Hepatocyte (in vitro differentiated cells): ENCODE measurements at regions not wholly inside any gene's neighbourhood (a gene's known extent, or its start where the extent isn't known, plus 50 kb on each side); places are given as distances from the start of the nearest gene placed in this dataset.

Experiments
- DNase-seq: peaks from one replicate; pipeline ENCODE4 v3.0.0-alpha.2; 2016; ENCODE audit warnings: low spot score
- H2AFZ ChIP-seq: fragments of 200-600 bp; sonication (generic); 2 replicates; pipeline ENCODE4 v1.6.0; 2016; ENCODE audit warnings: antibody characterized with exemption, mild to moderate bottlenecking
- H3K27ac ChIP-seq: fragments of 200-600 bp; sonication (generic); 2 replicates; pipeline ENCODE4 v1.5.1; 2016; ENCODE audit warnings: mild to moderate bottlenecking
- H3K27me3 ChIP-seq: fragments of 200-600 bp; sonication (generic); 2 replicates; pipeline ENCODE4 v1.6.1; 2016
- H3K36me3 ChIP-seq: fragments of 200-600 bp; sonication (generic); replicated peaks from 2 replicates; pipeline ENCODE4 v1.5.1; 2016; ENCODE audit warnings: low read depth; ENCODE audit not compliant: insufficient read depth
- H3K4me1 ChIP-seq: fragments of 200-600 bp; sonication (generic); 2 replicates; pipeline ENCODE4 v1.5.1; 2016; ENCODE audit warnings: mild to moderate bottlenecking, moderate library complexity; ENCODE audit not compliant: insufficient read depth
- H3K4me2 ChIP-seq: fragments of 200-600 bp; sonication (generic); 2 replicates; pipeline ENCODE4 v1.6.0; 2016
- H3K4me3 ChIP-seq: fragments of 200-600 bp; sonication (generic); 2 replicates; pipeline ENCODE4 v1.5.1; 2016; ENCODE audit warnings: mild to moderate bottlenecking
- H3K79me2 ChIP-seq: fragments of 200-600 bp; sonication (generic); 2 replicates; pipeline ENCODE4 v1.6.0; 2017; ENCODE audit warnings: mild to moderate bottlenecking
- H3K9me2 ChIP-seq: fragments of 200-600 bp; sonication (generic); replicated peaks from 2 replicates; pipeline ENCODE4 v1.6.0; 2017; ENCODE audit warnings: mild to moderate bottlenecking; ENCODE audit not compliant: insufficient read depth
- H3K9me3 ChIP-seq: fragments of 200-600 bp; sonication (generic); 2 replicates; pipeline ENCODE4 v1.5.1; 2016; ENCODE audit warnings: low read depth, mild to moderate bottlenecking
- H4K20me1 ChIP-seq: fragments of 200-600 bp; sonication (generic); 2 replicates; pipeline ENCODE4 v1.6.0; 2016; ENCODE audit warnings: mild to moderate bottlenecking; ENCODE audit not compliant: insufficient read depth, poor library complexity, severe bottlenecking
- EZH2 ChIP-seq: fragments of 200-600 bp; sonication (generic); IDR thresholded peaks from 2 replicates; pipeline ENCODE4 v1.6.1; 2016; ENCODE audit warnings: antibody characterized with exemption, mild to moderate bottlenecking, borderline replicate concordance
- EZH2phosphoT487 ChIP-seq: fragments of 200-600 bp; sonication (generic); IDR thresholded peaks from one replicate; pipeline ENCODE4 v1.6.1; 2018; ENCODE audit warnings: antibody characterized with exemption, mild to moderate bottlenecking, low read depth, moderate library complexity; ENCODE audit not compliant: unreplicated experiment, severe bottlenecking
- WGBS: methylation state at CpG from one replicate; pipeline ENCODE4 v1.1.6; 2016; ENCODE audit warnings: low lambda C conversion rate; ENCODE audit errors: missing lambda C conversion rate; 5-methylcytosine and 5-hydroxymethylcytosine counted together
- TF ChIP-seq, protein P1 (sequence below): fragments of 200-600 bp; sonication (generic); IDR thresholded peaks from 2 replicates; pipeline ENCODE4 v1.5.1; 2016; ENCODE audit warnings: antibody characterized with exemption, mild to moderate bottlenecking; ENCODE audit not compliant: poor library complexity

DNA sequence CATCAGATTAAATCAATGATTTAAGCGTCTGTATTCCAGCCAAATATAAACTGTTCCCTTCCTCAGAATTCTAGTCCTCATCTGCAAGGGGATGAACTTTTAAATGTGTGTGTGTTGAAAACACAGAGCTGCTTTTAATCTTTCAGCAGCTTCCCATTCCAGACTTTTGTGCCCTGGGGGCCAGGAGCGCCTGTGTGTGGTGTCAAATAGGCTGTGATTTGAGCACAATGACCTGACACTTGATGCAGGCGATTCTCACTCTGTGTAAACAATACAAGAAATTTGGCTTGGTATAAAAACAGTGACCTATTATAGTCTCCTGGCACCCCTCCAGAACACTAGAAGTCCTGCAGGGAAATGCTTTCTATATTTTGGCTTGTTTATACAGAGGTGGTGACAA is 274.6 kb upstream of the ROPN1 start:
- 56% methylated on average over 3 of the region's 3 CpGs for WGBS
- DNase-seq: peak; percentile 33
- H3K4me1 ChIP-seq: no peaks in the 10 kb centered on the region
- H2AFZ ChIP-seq: no peak overlapping the region
- TF ChIP-seq, protein P1, sequence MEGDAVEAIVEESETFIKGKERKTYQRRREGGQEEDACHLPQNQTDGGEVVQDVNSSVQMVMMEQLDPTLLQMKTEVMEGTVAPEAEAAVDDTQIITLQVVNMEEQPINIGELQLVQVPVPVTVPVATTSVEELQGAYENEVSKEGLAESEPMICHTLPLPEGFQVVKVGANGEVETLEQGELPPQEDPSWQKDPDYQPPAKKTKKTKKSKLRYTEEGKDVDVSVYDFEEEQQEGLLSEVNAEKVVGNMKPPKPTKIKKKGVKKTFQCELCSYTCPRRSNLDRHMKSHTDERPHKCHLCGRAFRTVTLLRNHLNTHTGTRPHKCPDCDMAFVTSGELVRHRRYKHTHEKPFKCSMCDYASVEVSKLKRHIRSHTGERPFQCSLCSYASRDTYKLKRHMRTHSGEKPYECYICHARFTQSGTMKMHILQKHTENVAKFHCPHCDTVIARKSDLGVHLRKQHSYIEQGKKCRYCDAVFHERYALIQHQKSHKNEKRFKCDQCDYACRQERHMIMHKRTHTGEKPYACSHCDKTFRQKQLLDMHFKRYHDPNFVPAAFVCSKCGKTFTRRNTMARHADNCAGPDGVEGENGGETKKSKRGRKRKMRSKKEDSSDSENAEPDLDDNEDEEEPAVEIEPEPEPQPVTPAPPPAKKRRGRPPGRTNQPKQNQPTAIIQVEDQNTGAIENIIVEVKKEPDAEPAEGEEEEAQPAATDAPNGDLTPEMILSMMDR: no peak
- TF ChIP-seq EZH2: no peak
- no peak for TF ChIP-seq EZH2phosphoT487
- no peaks in the 10 kb centered on the region for H3K27me3 ChIP-seq
- H3K9me2 ChIP-seq: no peaks in the 10 kb centered on the region
- no peak overlapping the region for H3K4me3 ChIP-seq
- no peak overlapping the region for H3K27ac ChIP-seq
- H3K9me3 ChIP-seq: no peaks in the 10 kb centered on the region
- H3K4me2 ChIP-seq: no peak overlapping the region
- no peaks in the 10 kb centered on the region for H3K36me3 ChIP-seq
- H4K20me1 ChIP-seq: no peaks in the 10 kb centered on the region
- no peaks in the 10 kb centered on the region for H3K79me2 ChIP-seq

DNA sequence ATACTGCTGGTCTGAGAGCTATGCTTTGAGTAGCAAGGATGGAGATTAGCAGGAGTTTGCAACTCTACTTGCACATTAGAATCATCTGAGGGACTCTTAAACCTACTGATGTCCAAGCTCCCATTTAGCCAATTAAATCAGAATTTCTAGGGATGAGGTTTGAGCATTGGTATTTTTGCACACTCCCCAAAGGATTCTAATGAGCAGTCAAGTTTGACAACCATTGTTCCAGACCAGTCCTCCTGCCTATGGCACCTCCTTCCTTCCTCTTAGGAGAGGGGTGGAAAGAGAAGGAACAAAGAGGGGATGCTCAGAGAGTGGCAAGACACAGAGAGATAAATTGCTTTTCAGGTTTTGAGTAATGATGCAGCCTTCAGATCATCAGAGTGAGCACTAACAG is 275.5 kb upstream of the ROPN1 start:
- H3K4me2 ChIP-seq: no peak overlapping the region
- no peak overlapping the region for H3K27ac ChIP-seq
- H3K79me2 ChIP-seq: no peaks in the 10 kb centered on the region
- no peaks in the 10 kb centered on the region for H3K27me3 ChIP-seq
- H2AFZ ChIP-seq: no peak overlapping the region
- no peaks in the 10 kb centered on the region for H4K20me1 ChIP-seq
- H3K4me1 ChIP-seq: no peaks in the 10 kb centered on the region
- no peak for DNase-seq
- no peaks in the 10 kb centered on the region for H3K9me2 ChIP-seq
- H3K9me3 ChIP-seq: no peaks in the 10 kb centered on the region
- H3K36me3 ChIP-seq: no peaks in the 10 kb centered on the region
- H3K4me3 ChIP-seq: no peak overlapping the region
- no peak for TF ChIP-seq EZH2
- TF ChIP-seq EZH2phosphoT487: no peak
- TF ChIP-seq, protein P1: no peak

DNA sequence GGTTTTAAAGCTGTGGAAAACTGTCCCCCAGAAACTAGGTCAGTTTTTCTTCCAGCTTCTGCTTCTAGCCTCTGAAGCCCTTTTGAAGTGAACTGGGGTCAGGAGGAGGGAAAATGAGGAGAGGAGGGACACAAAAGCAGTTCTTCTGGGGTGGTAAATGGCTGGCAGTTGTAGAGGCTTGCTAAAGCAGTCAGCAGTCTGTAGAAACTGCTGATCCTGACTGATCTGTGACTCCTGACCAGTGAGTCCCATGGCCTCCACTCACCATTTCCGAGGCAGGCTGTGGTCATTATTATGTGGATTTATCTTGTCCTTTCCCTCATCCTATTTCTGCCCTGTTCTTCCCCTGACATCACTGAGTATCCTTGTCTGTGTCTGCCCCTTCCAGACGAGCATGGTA is 276.4 kb upstream of the ROPN1 start:
- Histone ChIP-seq H3K27ac (no peak overlapping the region), H3K4me3 (no peak overlapping the region), H2AFZ (no peak overlapping the region), H3K9me3 (no peaks in the 10 kb centered on the region), H3K4me1 (no peaks in the 10 kb centered on the region), H3K4me2 (no peak overlapping the region), H3K36me3 (no peaks in the 10 kb centered on the region), H4K20me1 (no peaks in the 10 kb centered on the region), H3K27me3 (no peaks in the 10 kb centered on the region), H3K9me2 (no peaks in the 10 kb centered on the region), H3K79me2 (no peaks in the 10 kb centered on the region)
- WGBS: 75% methylated on average over 2 of the region's 2 CpGs
- TF ChIP-seq, protein P1: no peak
- no peak for TF ChIP-seq EZH2
- no peak for TF ChIP-seq EZH2phosphoT487
- DNase-seq: no peak

DNA sequence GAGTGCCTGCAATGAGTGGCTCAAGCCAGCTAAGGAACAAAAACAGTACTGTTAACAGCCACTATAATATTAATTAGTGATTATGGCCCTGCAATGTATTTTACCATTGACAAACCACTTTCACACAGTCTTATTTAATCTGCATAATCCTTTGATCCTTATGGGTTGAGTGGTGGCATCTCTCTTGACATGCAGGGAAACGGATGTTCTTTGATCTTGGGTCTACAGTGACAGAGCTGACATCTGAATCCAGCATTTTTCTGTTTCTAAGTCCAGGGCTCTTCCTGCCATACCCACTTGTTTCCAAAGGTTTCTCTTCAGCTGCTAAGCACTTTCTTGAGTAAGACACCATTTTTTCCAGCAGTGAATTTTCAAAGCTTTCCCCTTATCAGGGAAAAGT is 277.7 kb upstream of the ROPN1 start:
- DNase-seq: no peak
- 48% methylated on average over 1 of the region's 1 CpG for WGBS
- Histone ChIP-seq H3K27ac (no peak overlapping the region), H3K27me3 (no peaks in the 10 kb centered on the region), H2AFZ (no peak overlapping the region), H3K9me2 (no peaks in the 10 kb centered on the region), H3K4me2 (no peak overlapping the region), H3K4me1 (no peaks in the 10 kb centered on the region), H3K36me3 (no peaks in the 10 kb centered on the region), H3K79me2 (no peaks in the 10 kb centered on the region), H3K9me3 (no peaks in the 10 kb centered on the region), H3K4me3 (no peak overlapping the region), H4K20me1 (no peaks in the 10 kb centered on the region)
- TF ChIP-seq, protein P1: no peak
- TF ChIP-seq EZH2 (no peak), EZH2phosphoT487 (peak; percentile 62)
